GM03348 (cell line): ENCODE measurements at regions not wholly inside any gene's neighbourhood (a gene's known extent, or its start where the extent isn't known, plus 50 kb on each side); places are given as distances from the start of the nearest gene placed in this dataset.
"Not testable (repeated sequence)": the region's sequence is repeated elsewhere in the genome, so short reads cannot be mapped to it uniquely, and the experiment has no call there.

ENCODE experiments used
- DNase-seq: peaks from one replicate; pipeline ENCODE4 v3.0.0; 2012; ENCODE audit warnings: low spot score

- DNase-seq: no peak
Observed at GRCh38 chr10:23493711-23494110, 54.8 kb downstream of the OTUD1 start.

GRCh38 chr10:23496727-23497126 lies 57.9 kb downstream of the OTUD1 start:
- no peak for DNase-seq

- DNase-seq: no peak
Observed at GRCh38 chr10:23499372-23500132, 60.7 kb downstream of the OTUD1 start.

- DNase-seq: no peak
Observed at GRCh38 chr10:23505797-23506465, 67.1 kb downstream of the OTUD1 start.

GRCh38 chr10:23512355-23513058 lies 73.6 kb downstream of the OTUD1 start:
- peak; percentile 22 for DNase-seq

GRCh38 chr10:23513621-23514020 lies 74.7 kb downstream of the OTUD1 start:
- not testable (repeated sequence) for DNase-seq

GRCh38 chr10:23514321-23514720 lies 75.4 kb downstream of the OTUD1 start:
- no peak for DNase-seq

- DNase-seq: peak; percentile 64
Observed at GRCh38 chr10:23516530-23516929, 77.7 kb downstream of the OTUD1 start.

- no peak for DNase-seq
Observed at GRCh38 chr10:23517155-23517554, 78.3 kb downstream of the OTUD1 start.

- DNase-seq: no peak
Observed at GRCh38 chr10:23521735-23522134, 82.9 kb downstream of the OTUD1 start.

- DNase-seq: no peak
Observed at GRCh38 chr10:23522345-23522744, 83.5 kb downstream of the OTUD1 start.

- no peak for DNase-seq
Observed at GRCh38 chr10:23523251-23523650, 84.4 kb downstream of the OTUD1 start.

GRCh38 chr10:23525406-23525805 lies 86.5 kb downstream of the OTUD1 start:
- peak; percentile 29 for DNase-seq

GRCh38 chr10:23528419-23528818 lies 89.5 kb downstream of the OTUD1 start:
- DNase-seq: no peak

GRCh38 chr10:23529625-23530024 lies 90.8 kb downstream of the OTUD1 start:
- no peak for DNase-seq

GRCh38 chr10:23530079-23530478 lies 91.2 kb downstream of the OTUD1 start:
- DNase-seq: peak; percentile 43

- DNase-seq: no peak
Observed at GRCh38 chr10:23533212-23533611, 94.3 kb downstream of the OTUD1 start.

- DNase-seq: no peak
Observed at GRCh38 chr10:23534326-23534725, 95.5 kb downstream of the OTUD1 start.

GRCh38 chr10:23534761-23535160 lies 95.9 kb downstream of the OTUD1 start:
- no peak for DNase-seq

- DNase-seq: no peak
Observed at GRCh38 chr10:23535381-23535780, 96.5 kb downstream of the OTUD1 start.

GRCh38 chr10:23538968-23539367 lies 100.1 kb downstream of the OTUD1 start:
- no peak for DNase-seq

GRCh38 chr10:23540401-23541030 lies 101.6 kb downstream of the OTUD1 start:
- DNase-seq: no peak
